Ishikawa (cell line): ENCODE measurements at regions not wholly inside any gene's neighbourhood (a gene's known extent, or its start where the extent isn't known, plus 50 kb on each side); places are given as distances from the start of the nearest gene placed in this dataset.

ENCODE experiments used
- CEBPB ChIP-seq: IDR thresholded peaks from 2 replicates; pipeline ENCODE4 v1.6.1; 2012
- CREB1 ChIP-seq: IDR thresholded peaks from 2 replicates; pipeline ENCODE4 v1.6.1; 2012; ENCODE audit warnings: low read depth
- EGR1 ChIP-seq: IDR thresholded peaks from 2 replicates; pipeline ENCODE4 v1.6.1; 2012
- EP300 ChIP-seq: IDR thresholded peaks from 2 replicates; pipeline ENCODE4 v1.6.1; 2012; ENCODE audit warnings: borderline replicate concordance
- FOXM1 ChIP-seq: IDR thresholded peaks from 2 replicates; pipeline ENCODE4 v1.6.1; 2012; ENCODE audit warnings: low read depth, borderline replicate concordance
- MAX ChIP-seq: IDR thresholded peaks from 2 replicates; pipeline ENCODE4 v1.6.1; 2012
- NFIC ChIP-seq: IDR thresholded peaks from 2 replicates; pipeline ENCODE4 v1.6.1; 2012
- RAD21 ChIP-seq: IDR thresholded peaks from 2 replicates; pipeline ENCODE4 v1.6.1; 2012; ENCODE audit warnings: low read depth
- REST ChIP-seq: IDR thresholded peaks from 2 replicates; pipeline ENCODE4 v1.6.1; 2012; ENCODE audit warnings: low read depth, mild to moderate bottlenecking
- TAF1 ChIP-seq: IDR thresholded peaks from 2 replicates; pipeline ENCODE4 v1.6.1; 2012; ENCODE audit warnings: low read depth, mild to moderate bottlenecking
- TCF12 ChIP-seq: IDR thresholded peaks from 2 replicates; pipeline ENCODE4 v1.6.1; 2012; ENCODE audit warnings: low read depth
- TEAD4 ChIP-seq: IDR thresholded peaks from 2 replicates; pipeline ENCODE4 v1.6.1; 2012
- USF1 ChIP-seq: IDR thresholded peaks from 2 replicates; pipeline ENCODE4 v1.6.1; 2012
- YY1 ChIP-seq: IDR thresholded peaks from 2 replicates; pipeline ENCODE4 v1.6.1; 2012; ENCODE audit warnings: low read depth
- ZBTB7A ChIP-seq: IDR thresholded peaks from 2 replicates; pipeline ENCODE4 v1.6.1; 2012; ENCODE audit warnings: low read depth

- no peak for TF ChIP-seq CREB1
- no peak for TF ChIP-seq EP300
- no peak for TF ChIP-seq TCF12
- no peak for TF ChIP-seq NFIC
- TF ChIP-seq EGR1 = no peak
- TF ChIP-seq REST = no peak
- TF ChIP-seq TAF1 = no peak
- no peak for TF ChIP-seq TEAD4
- no peak for TF ChIP-seq RAD21
- TF ChIP-seq USF1 = no peak
- TF ChIP-seq YY1 = no peak
- no peak for TF ChIP-seq ZBTB7A
- TF ChIP-seq FOXM1 = no peak
- no peak for TF ChIP-seq CEBPB
- TF ChIP-seq MAX = no peak
Measured at GRCh38 chr6:159594106-159594749, 98.8 kb downstream of the SOD2 start.

- TF ChIP-seq RAD21 = no peak
- TF ChIP-seq USF1 = no peak
- TF ChIP-seq REST = no peak
- TF ChIP-seq YY1 = no peak
- no peak for TF ChIP-seq FOXM1
- no peak for TF ChIP-seq ZBTB7A
- TF ChIP-seq CREB1 = no peak
Measured at GRCh38 chr6:159590835-159591234, 102.2 kb downstream of the SOD2 start.

GRCh38 chr6:159586684-159587083 lies 106.4 kb downstream of the SOD2 start:
- no peak for TF ChIP-seq MAX
- no peak for TF ChIP-seq EP300
- TF ChIP-seq TCF12 = no peak
- TF ChIP-seq RAD21 = no peak
- TF ChIP-seq FOXM1 = no peak
- no peak for TF ChIP-seq CEBPB
- no peak for TF ChIP-seq REST
- TF ChIP-seq CREB1 = no peak
- no peak for TF ChIP-seq USF1
- no peak for TF ChIP-seq ZBTB7A

- TF ChIP-seq REST (no peak), USF1 (no peak), ZBTB7A (no peak), TAF1 (no peak), MAX (no peak), CREB1 (no peak), EGR1 (no peak), EP300 (no peak), FOXM1 (no peak), CEBPB (no peak), RAD21 (no peak), TEAD4 (no peak), NFIC (no peak), TCF12 (no peak), YY1 (no peak)
Measured at GRCh38 chr6:159582736-159583135, 110.3 kb downstream of the SOD2 start.
